Lower lobe of right lung (tissue), 2 donors: ENCODE measurements at regions not wholly inside any gene's neighbourhood (a gene's known extent, or its start where the extent isn't known, plus 50 kb on each side); places are given as distances from the start of the nearest gene placed in this dataset.

Source experiments
- ATAC-seq, 2 donors: fragments of 200-7000 bp; cut with Tn5 transposase; one replicate each; pipeline ENCODE4 v1.9.1; 2020 to 2022; ENCODE audit warnings: mild to moderate bottlenecking in 2 of 2, moderate library complexity in 2 of 2
- DNase-seq: peaks from one replicate; pipeline ENCODE4 v3.0.0-alpha.2; 2020
- H3K27ac ChIP-seq: fragments of 200-600 bp; one replicate; pipeline ENCODE4 v1.8.0; 2022
- H3K27me3 ChIP-seq: fragments of 200-600 bp; one replicate; pipeline ENCODE4 v1.8.0; 2022; ENCODE audit warnings: low read depth
- H3K36me3 ChIP-seq: fragments of 200-600 bp; one replicate; pipeline ENCODE4 v1.8.0; 2022; ENCODE audit warnings: mild to moderate bottlenecking
- H3K4me1 ChIP-seq: fragments of 200-600 bp; one replicate; pipeline ENCODE4 v1.8.0; 2022
- H3K4me3 ChIP-seq: fragments of 200-600 bp; one replicate; pipeline ENCODE4 v1.8.0; 2022; ENCODE audit warnings: mild to moderate bottlenecking
- H3K9me3 ChIP-seq: fragments of 200-600 bp; one replicate; pipeline ENCODE4 v1.8.0; 2022
- CTCF ChIP-seq: fragments of 200-600 bp; IDR thresholded peaks from one replicate; pipeline ENCODE4 v1.8.0; 2022; ENCODE audit warnings: antibody characterized with exemption, mild to moderate bottlenecking
- intact Hi-C: fragments of 100-400 bp; cut with DNase I; formaldehyde crosslinking; loops from one replicate; pipeline ENCODE4 v1.11.0; 2022
- donor health status: DM: no; HTN: yes; CAD: no; lungs with severe emphysema.

- no peak for TF ChIP-seq CTCF
- Histone ChIP-seq H3K4me1 (peaks cover 41% of the 10 kb centered on the region), H3K27me3 (no peaks in the 10 kb centered on the region), H3K27ac (no peak overlapping the region), H3K36me3 (no peaks in the 10 kb centered on the region), H3K4me3 (no peak overlapping the region), H3K9me3 (no peaks in the 10 kb centered on the region)
- DNase-seq: no peak
- ATAC-seq: no peak
- intact Hi-C loops: loop anchor here (10.0 kb wide), 1 partner anchor 47 kb away; the partner anchor contains the start of gene ARHGAP35
Observed at GRCh38 chr19:46911456-46911855, 50.7 kb downstream of the ARHGAP35 start.

- ATAC-seq (peak; percentile 87 to 92), DNase-seq (no peak)
- Histone ChIP-seq H3K4me3 (no peak overlapping the region), H3K9me3 (no peaks in the 10 kb centered on the region), H3K27ac (peak overlapping the region; percentile 54), H3K36me3 (no peaks in the 10 kb centered on the region), H3K4me1 (peaks cover 53% of the 10 kb centered on the region), H3K27me3 (no peaks in the 10 kb centered on the region)
- no peak for TF ChIP-seq CTCF
- intact Hi-C loops: loop anchor here (10.0 kb wide), 1 partner anchor 49 kb away; the partner anchor contains the start of gene ARHGAP35
Observed at GRCh38 chr19:46913198-46913851, 52.5 kb downstream of the ARHGAP35 start.

GRCh38 chr19:46913852-46914430 lies 53.1 kb downstream of the ARHGAP35 start:
- no peak overlapping the region for H3K4me3 ChIP-seq
- H3K9me3 ChIP-seq: no peaks in the 10 kb centered on the region
- intact Hi-C loops: loop anchor here (10.0 kb wide), 1 partner anchor 49 kb away; the partner anchor contains the start of gene ARHGAP35
- peaks cover 5% of the 10 kb centered on the region for H3K36me3 ChIP-seq
- H3K4me1 ChIP-seq: peaks cover 53% of the 10 kb centered on the region
- peak overlapping the region; percentile 54 for H3K27ac ChIP-seq
- H3K27me3 ChIP-seq: no peaks in the 10 kb centered on the region
- no peak for TF ChIP-seq CTCF
- ATAC-seq (peak; percentile 59 to 67), DNase-seq (no peak)

GRCh38 chr19:46915386-46915785 lies 54.6 kb downstream of the ARHGAP35 start:
- Histone ChIP-seq H3K9me3 (no peaks in the 10 kb centered on the region), H3K4me3 (no peak overlapping the region), H3K4me1 (peaks cover 47% of the 10 kb centered on the region), H3K27ac (no peak overlapping the region), H3K36me3 (peaks cover 19% of the 10 kb centered on the region), H3K27me3 (no peaks in the 10 kb centered on the region)
- DNase-seq: no peak
- no peak for TF ChIP-seq CTCF
- no peak for ATAC-seq
- intact Hi-C loops: loop anchor here (10.0 kb wide), 1 partner anchor 51 kb away; the partner anchor contains the start of gene ARHGAP35

- TF ChIP-seq CTCF: no peak
- Histone ChIP-seq H3K4me1 (peaks cover 47% of the 10 kb centered on the region), H3K9me3 (no peaks in the 10 kb centered on the region), H3K4me3 (no peak overlapping the region), H3K27me3 (no peaks in the 10 kb centered on the region), H3K36me3 (peaks cover 35% of the 10 kb centered on the region), H3K27ac (no peak overlapping the region)
- ATAC-seq (no peak), DNase-seq (no peak)
- intact Hi-C loops: loop anchor here (10.0 kb wide), 1 partner anchor 52 kb away; the partner anchor contains the start of gene ARHGAP35
Observed at GRCh38 chr19:46917002-46917401, 56.2 kb downstream of the ARHGAP35 start.
